ENCODE measurements at regions not wholly inside any gene's neighbourhood (a gene's known extent, or its start where the extent isn't known, plus 50 kb on each side); places are given as distances from the start of the nearest gene placed in this dataset.
A peak's percentile ranks its signal among the peaks of the same experiment; 100 is the strongest.

- ChIA-PET POLR2A (interaction anchor here (0.5 kb wide), 1 partner anchor 13 kb away, joined by 3 read pairs; no protein-coding TSS in a partner anchor), CTCF (interaction anchor here (0.8 kb wide), 1 partner anchor 515 kb away, joined by 3 read pairs; no protein-coding TSS in a partner anchor)
- TF ChIP-seq, protein P1, sequence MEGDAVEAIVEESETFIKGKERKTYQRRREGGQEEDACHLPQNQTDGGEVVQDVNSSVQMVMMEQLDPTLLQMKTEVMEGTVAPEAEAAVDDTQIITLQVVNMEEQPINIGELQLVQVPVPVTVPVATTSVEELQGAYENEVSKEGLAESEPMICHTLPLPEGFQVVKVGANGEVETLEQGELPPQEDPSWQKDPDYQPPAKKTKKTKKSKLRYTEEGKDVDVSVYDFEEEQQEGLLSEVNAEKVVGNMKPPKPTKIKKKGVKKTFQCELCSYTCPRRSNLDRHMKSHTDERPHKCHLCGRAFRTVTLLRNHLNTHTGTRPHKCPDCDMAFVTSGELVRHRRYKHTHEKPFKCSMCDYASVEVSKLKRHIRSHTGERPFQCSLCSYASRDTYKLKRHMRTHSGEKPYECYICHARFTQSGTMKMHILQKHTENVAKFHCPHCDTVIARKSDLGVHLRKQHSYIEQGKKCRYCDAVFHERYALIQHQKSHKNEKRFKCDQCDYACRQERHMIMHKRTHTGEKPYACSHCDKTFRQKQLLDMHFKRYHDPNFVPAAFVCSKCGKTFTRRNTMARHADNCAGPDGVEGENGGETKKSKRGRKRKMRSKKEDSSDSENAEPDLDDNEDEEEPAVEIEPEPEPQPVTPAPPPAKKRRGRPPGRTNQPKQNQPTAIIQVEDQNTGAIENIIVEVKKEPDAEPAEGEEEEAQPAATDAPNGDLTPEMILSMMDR (IDR thresholded peaks at IDR 0.05; ENCODE audit: insufficient read depth, low read length, missing control alignments), result no peak
- H3K4me3 ChIP-seq (ENCODE audit: low read depth, low read length), result no peak overlapping the region
- DNase-seq (ENCODE audit: low read depth, low spot score), result no peak
Measured at GRCh38 chr21:28230559-28230958, 762.1 kb downstream of the LTN1 start.

DNA sequence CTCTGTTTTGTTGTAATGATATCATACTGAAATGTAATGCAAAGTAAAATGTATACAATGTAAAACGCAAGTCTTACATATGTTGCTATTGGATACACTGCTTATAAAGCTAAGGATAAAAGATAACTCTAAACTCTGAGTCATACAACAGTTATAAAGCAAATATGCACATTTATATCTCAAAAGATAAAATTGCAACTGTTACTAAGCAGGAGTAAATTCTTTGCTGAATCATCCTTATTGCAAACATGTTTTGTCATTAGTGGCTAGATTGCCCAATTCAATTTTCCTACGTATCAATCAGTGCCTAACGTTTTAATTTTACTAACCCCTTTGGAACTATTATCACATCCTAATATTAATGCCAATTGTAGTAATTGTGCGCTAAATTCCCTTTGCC is 762.9 kb downstream of the LTN1 start:
- POLR2A ChIA-PET, result no interaction called here
- TF ChIP-seq, protein P1 (IDR thresholded peaks at IDR 0.05; ENCODE audit: insufficient read depth, low read length, missing control alignments), result no peak
- CTCF ChIA-PET, result no interaction called here
- peak; percentile 45 for DNase-seq (ENCODE audit: low read depth, low spot score)
- no peak overlapping the region for H3K4me3 ChIP-seq (ENCODE audit: low read depth, low read length)

- H3K4me3 ChIP-seq (ENCODE audit: low read depth, low read length), result no peak overlapping the region
- ChIA-PET POLR2A (no interaction called here), CTCF (no interaction called here)
- DNase-seq (ENCODE audit: low read depth, low spot score), result no peak
- TF ChIP-seq, protein P1 (IDR thresholded peaks at IDR 0.05; ENCODE audit: insufficient read depth, low read length, missing control alignments), result no peak
Measured at GRCh38 chr21:28228636-28228995, 764.1 kb downstream of the LTN1 start.

- no peak for DNase-seq (ENCODE audit: low read depth, low spot score)
- no peak overlapping the region for H3K4me3 ChIP-seq (ENCODE audit: low read depth, low read length)
- ChIA-PET POLR2A (no interaction called here), CTCF (no interaction called here)
- TF ChIP-seq, protein P1 (IDR thresholded peaks at IDR 0.05; ENCODE audit: insufficient read depth, low read length, missing control alignments), result no peak
Measured at GRCh38 chr21:28227881-28228635, 764.6 kb downstream of the LTN1 start.

DNA sequence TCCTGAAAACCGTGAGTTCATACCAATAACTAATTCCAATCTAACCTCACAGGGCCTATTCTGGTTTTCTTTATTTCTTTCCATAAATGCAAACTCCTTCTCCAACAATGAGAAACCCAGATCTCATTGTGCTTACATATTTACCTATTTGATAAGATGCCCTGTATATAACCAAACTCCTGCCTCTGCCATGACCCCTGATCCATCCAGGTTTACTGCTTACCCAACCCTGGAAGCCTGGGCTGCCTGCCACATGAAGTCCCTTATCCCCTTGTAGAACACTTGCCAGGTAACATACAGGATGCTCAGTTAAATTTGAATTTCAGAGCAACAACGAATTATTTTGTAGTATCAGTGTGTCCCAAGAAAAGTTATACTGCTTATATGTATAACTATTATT is 766.1 kb downstream of the LTN1 start:
- no peak for DNase-seq (ENCODE audit: low read depth, low spot score)
- no peak overlapping the region for H3K4me3 ChIP-seq (ENCODE audit: low read depth, low read length)
- POLR2A ChIA-PET, result interaction anchor here (0.6 kb wide), 1 partner anchor 1185 kb away, joined by 4 read pairs; no protein-coding TSS in a partner anchor
- CTCF ChIA-PET, result no interaction called here
- TF ChIP-seq, protein P1 (IDR thresholded peaks at IDR 0.05; ENCODE audit: insufficient read depth, low read length, missing control alignments), result no peak

GRCh38 chr21:28224191-28224726 is 768.4 kb downstream of the LTN1 start:
- no peak overlapping the region for H3K4me3 ChIP-seq (ENCODE audit: low read depth, low read length)
- TF ChIP-seq, protein P1 (IDR thresholded peaks at IDR 0.05; ENCODE audit: insufficient read depth, low read length, missing control alignments), result no peak
- POLR2A ChIA-PET, result no interaction called here
- no peak for DNase-seq (ENCODE audit: low read depth, low spot score)
- CTCF ChIA-PET, result no interaction called here

Data from AG04449 (cell line).